A673 (cell line): ENCODE measurements at regions not wholly inside any gene's neighbourhood (a gene's known extent, or its start where the extent isn't known, plus 50 kb on each side); places are given as distances from the start of the nearest gene placed in this dataset.

Experiments
- BruUV-seq: library from RNA; stranded (reverse); fragments of 400-500 nt; replicated peaks from 2 replicates; lab custom pipeline; 2021; lab: Mats Ljungman, UMichigan
- CTCF ChIA-PET: fragments of 300-600 bp; sonication (Branson Sonifier 250); formaldehyde crosslinking; loops from one replicate; lab custom pipeline; 2022; ENCODE audit warnings: antibody characterized with exemption; lab: Charles Lee
- POLR2A ChIA-PET: fragments of 300-600 bp; sonication (Branson Sonifier 250); formaldehyde crosslinking; loops from one replicate; lab custom pipeline; 2022; ENCODE audit warnings: antibody characterized with exemption; ENCODE audit not compliant: low non-redundant PET; lab: Charles Lee
- DNase-seq: peaks from one replicate; pipeline ENCODE4 v3.0.0-alpha.2; 2015; ENCODE audit warnings: low spot score
- H3K27ac ChIP-seq: fragments of 200-600 bp; sonication (generic); 2 replicates; pipeline ENCODE4 v1.5.1; 2016; ENCODE audit warnings: mixed run types, low read depth, mild to moderate bottlenecking, mixed read lengths, antibody characterized with exemption, low read length; ENCODE audit not compliant: poor library complexity, severe bottlenecking
- H3K27me3 ChIP-seq: fragments of 200-600 bp; sonication (generic); replicated peaks from 2 replicates; pipeline ENCODE4 v1.6.1; 2017; ENCODE audit warnings: mixed run types, low read depth, mild to moderate bottlenecking, mixed read lengths, antibody characterized with exemption, low read length; ENCODE audit not compliant: insufficient read depth, poor library complexity
- H3K36me3 ChIP-seq: fragments of 200-600 bp; sonication (generic); 2 replicates; pipeline ENCODE4 v1.6.1; 2016; ENCODE audit warnings: mixed run types, mild to moderate bottlenecking, mixed read lengths, antibody characterized with exemption, low read length; ENCODE audit not compliant: insufficient read depth, poor library complexity, severe bottlenecking
- H3K4me1 ChIP-seq: fragments of 200-600 bp; sonication (generic); 2 replicates; pipeline ENCODE4 v1.6.1; 2017; ENCODE audit warnings: mixed run types, mild to moderate bottlenecking, mixed read lengths, antibody characterized with exemption, low read length; ENCODE audit not compliant: insufficient read depth, poor library complexity, severe bottlenecking
- H3K4me3 ChIP-seq: fragments of 200-600 bp; sonication (generic); 2 replicates; pipeline ENCODE4 v1.5.1; 2016; ENCODE audit warnings: low read depth, mixed run types, mild to moderate bottlenecking, mixed read lengths, low read length; ENCODE audit not compliant: poor library complexity, severe bottlenecking
- H3K9me3 ChIP-seq: fragments of 200-600 bp; sonication (generic); 2 replicates; pipeline ENCODE4 v1.6.1; 2016; ENCODE audit warnings: mixed run types, low read depth, mild to moderate bottlenecking, mixed read lengths, antibody characterized with exemption, low read length; ENCODE audit not compliant: poor library complexity, severe bottlenecking
- CTCF ChIP-seq: fragments of 300-800, 200-600 bp; sonication (generic); conservative IDR thresholded peaks from 2 replicates; pipeline ENCODE4 v1.5.1; 2017; ENCODE audit warnings: low read depth, mild to moderate bottlenecking, antibody characterized with exemption, low read length, moderate library complexity, mixed read lengths
- EZH2 ChIP-seq: fragments of 200-600 bp; sonication (generic); IDR thresholded peaks from 2 replicates; pipeline ENCODE4 v1.6.1; 2017; ENCODE audit warnings: borderline replicate concordance, low read depth, mild to moderate bottlenecking, mixed read lengths, antibody characterized with exemption, low read length; ENCODE audit not compliant: poor library complexity, severe bottlenecking
- intact Hi-C: fragments of 100-400 bp; cut with micrococcal nuclease; formaldehyde crosslinking; loops from one replicate; pipeline ENCODE4 v1.10.0; 2022; ENCODE audit not compliant: unreplicated experiment

GRCh38 chr2:149873936-149874335 is 286.4 kb upstream of the MMADHC start:
- BruUV-seq: no TSS peak
- no peaks in the 10 kb centered on the region for H3K27me3 ChIP-seq
- H3K9me3 ChIP-seq: no peaks in the 10 kb centered on the region
- TF ChIP-seq EZH2 (no peak), CTCF (no peak)
- DNase-seq: no peak
- no peak overlapping the region for H3K4me3 ChIP-seq
- H3K27ac ChIP-seq: no peak overlapping the region
- ChIA-PET CTCF (no interaction called here), POLR2A (no interaction called here)
- intact Hi-C loops: no loop called here
- H3K4me1 ChIP-seq: no peaks in the 10 kb centered on the region
- H3K36me3 ChIP-seq: no peaks in the 10 kb centered on the region

GRCh38 chr2:149872638-149873150 is 285.1 kb upstream of the MMADHC start:
- Histone ChIP-seq H3K27ac (no peak overlapping the region), H3K27me3 (no peaks in the 10 kb centered on the region), H3K4me3 (no peak overlapping the region), H3K36me3 (no peaks in the 10 kb centered on the region), H3K9me3 (no peaks in the 10 kb centered on the region), H3K4me1 (no peaks in the 10 kb centered on the region)
- BruUV-seq: no TSS peak
- DNase-seq: no peak
- TF ChIP-seq CTCF: no peak
- no peak for TF ChIP-seq EZH2
- intact Hi-C loops: no loop called here
- ChIA-PET POLR2A (no interaction called here), CTCF (no interaction called here)

GRCh38 chr2:149872041-149872440 is 284.5 kb upstream of the MMADHC start:
- H3K4me3 ChIP-seq: no peak overlapping the region
- DNase-seq: no peak
- TF ChIP-seq CTCF (no peak), EZH2 (no peak)
- H3K4me1 ChIP-seq: no peaks in the 10 kb centered on the region
- H3K27me3 ChIP-seq: no peaks in the 10 kb centered on the region
- no peaks in the 10 kb centered on the region for H3K36me3 ChIP-seq
- intact Hi-C loops: no loop called here
- H3K27ac ChIP-seq: no peak overlapping the region
- POLR2A ChIA-PET: no interaction called here
- no TSS peak for BruUV-seq
- CTCF ChIA-PET: no interaction called here
- no peaks in the 10 kb centered on the region for H3K9me3 ChIP-seq
